Ramos (cell line): ENCODE measurements at regions not wholly inside any gene's neighbourhood (a gene's known extent, or its start where the extent isn't known, plus 50 kb on each side); places are given as distances from the start of the nearest gene placed in this dataset.

Experiments used
- in situ Hi-C: fragments of 300-500 bp; cut with MboI; formaldehyde crosslinking; loops from one replicate; pipeline ENCODE4 v1.14.3; 2022; ENCODE audit warnings: low sequenced_read_pairs; ENCODE audit not compliant: unreplicated experiment

DNA sequence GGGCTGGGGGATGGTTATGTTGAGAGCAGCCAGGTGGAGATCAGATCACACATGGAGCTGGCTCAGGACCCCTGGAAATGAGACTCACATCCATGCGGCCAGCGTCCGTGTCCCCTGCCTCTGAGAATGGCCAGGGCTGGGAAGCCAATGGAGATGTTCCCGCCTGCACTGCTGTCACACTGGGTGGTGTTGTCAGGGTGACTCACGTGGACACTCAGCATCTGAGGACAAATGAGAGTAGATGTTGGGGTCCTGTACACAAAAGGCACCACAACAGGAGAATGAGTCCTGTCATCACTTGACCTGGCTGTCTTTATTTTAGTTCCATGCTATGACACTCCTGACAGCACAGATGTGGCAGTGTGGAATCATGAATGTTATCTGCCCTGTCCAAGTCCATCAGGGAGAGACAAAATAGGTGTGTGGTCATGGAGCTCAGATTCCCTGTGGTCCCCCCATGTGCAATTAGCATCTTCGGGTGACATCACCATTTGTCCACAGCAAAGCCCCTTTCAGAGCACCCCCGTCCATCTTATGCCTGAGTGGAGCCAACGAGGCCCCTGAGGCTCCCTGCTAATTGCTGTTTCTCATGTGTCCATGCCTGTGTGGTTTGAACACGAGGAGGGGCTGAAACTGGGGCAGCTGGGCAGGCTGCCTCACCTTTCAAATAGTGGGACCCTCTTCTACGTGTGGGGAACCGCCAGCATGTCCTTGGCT, 393.5 kb downstream of the AACS start:
- in situ Hi-C loops: no loop called here

GRCh38 chr12:125461831-125462230, 396.6 kb downstream of the AACS start:
- in situ Hi-C loops: no loop called here

- in situ Hi-C loops: no loop called here
Measured at GRCh38 chr12:125463386-125463785, 398.2 kb downstream of the AACS start.

DNA sequence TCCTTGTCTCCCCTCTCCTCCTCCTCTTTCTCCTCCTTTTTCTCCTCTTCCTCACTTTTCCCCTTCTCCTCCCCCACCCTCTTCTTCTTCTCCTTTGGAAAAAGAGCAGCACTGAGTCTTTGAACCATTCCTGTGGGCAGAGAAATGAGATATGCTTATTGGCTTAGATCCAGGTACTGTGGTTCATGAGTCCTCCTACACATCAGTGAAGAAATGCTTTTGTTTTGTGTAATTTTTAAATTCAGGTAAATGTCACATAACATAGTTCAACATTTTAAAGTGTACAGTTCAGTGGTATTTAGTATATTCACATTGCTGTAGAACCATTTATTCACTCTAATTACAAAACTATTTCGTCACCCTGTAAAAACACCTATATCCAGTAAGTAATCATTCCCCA, 402.1 kb downstream of the AACS start:
- in situ Hi-C loops: no loop called here

DNA sequence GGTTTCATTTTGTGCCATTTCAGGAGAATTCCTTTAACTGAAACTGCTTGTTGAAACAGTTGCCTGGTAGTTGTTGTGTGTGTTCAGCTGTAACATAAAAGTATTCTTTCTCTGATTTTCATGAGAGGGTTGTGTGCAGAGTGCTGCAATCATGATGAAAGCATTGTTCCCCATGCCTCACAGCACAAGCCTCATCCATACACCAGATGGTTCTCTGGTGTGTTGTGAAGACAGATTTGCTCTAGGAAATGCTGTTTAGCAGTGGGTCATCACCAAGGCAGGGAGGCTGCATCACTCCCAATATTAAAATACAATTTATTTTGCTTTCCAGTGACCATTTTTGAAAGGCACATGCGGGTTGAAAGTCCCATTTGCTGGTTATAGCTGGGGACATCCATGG, 404.4 kb downstream of the AACS start:
- in situ Hi-C loops: no loop called here

GRCh38 chr12:125470838-125471783, 405.9 kb downstream of the AACS start:
- in situ Hi-C loops: no loop called here

GRCh38 chr12:125473501-125473900, 408.3 kb downstream of the AACS start:
- in situ Hi-C loops: no loop called here

GRCh38 chr12:125487336-125487735, 422.1 kb downstream of the AACS start:
- in situ Hi-C loops: no loop called here

DNA sequence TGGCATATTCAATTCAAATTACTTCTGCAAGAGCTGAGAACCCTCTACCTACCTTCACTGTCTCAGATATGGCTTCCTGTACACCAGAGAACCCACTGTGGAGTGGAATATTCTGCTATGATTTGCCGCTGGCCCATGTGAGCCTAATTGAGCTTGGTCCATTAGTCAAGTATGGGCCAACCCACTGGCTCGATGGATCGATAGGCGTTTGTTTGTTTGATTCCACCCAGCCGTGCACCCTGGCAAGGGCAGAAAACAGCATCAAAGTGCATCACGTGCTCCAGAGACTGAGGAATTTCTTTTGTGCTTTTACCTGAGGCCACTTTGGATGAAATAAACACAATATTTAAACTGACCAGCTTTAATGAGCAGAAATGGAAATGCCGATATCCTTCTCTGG, 426.3 kb downstream of the AACS start:
- in situ Hi-C loops: no loop called here

- in situ Hi-C loops: no loop called here
Measured at GRCh38 chr12:125492354-125493270, 427.4 kb downstream of the AACS start.

DNA sequence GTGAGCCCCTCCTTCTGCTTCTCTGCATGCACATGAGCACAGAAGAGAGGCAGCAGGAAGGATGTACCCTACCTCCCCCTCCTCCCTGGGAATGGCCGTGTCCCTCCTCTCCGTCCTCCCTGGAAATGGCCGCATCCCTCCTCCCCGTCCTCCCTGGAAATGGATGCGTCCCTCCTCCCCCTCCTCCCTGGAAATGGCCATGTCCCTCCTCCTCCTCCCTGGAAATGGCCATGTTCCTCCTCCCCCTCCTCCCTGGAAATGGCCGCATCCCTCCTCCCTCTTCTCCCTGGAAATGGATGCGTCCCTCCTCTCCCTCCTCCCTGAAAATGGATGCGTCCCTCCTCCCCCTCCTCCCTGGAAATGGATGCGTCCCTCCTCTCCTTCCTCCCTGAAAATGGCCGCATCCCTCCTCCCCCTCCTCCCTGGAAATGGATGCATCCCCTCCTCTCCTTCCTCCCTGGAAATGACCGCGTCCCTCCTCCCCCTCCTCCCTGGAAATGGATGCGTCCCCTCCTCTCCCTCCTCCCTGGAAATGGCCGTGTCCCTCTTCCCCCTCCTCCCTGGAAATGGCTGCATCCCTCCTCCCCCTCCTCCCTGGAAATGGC, 428.6 kb downstream of the AACS start:
- in situ Hi-C loops: no loop called here

GRCh38 chr12:125503128-125503527, 437.9 kb downstream of the AACS start:
- in situ Hi-C loops: no loop called here

DNA sequence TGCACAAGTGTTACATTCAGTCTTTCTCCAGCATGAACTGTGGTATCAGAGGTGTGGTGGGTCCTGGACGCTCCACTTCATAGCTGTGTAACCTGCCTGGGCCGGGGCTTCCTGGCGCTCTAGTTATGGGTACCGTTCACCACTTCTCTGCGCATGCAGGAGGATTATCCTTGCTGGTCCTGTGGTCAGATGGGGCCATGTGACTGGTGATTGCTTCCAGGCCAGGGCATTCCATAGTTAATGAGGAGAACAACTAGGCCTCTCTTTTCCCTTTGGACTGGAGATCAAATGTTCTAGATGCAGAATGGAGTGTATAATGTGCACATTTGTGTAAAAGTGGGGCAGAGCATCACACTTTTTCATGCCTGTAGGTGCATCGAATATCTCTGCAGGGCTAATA, 444.0 kb downstream of the AACS start:
- in situ Hi-C loops: no loop called here

GRCh38 chr12:125512541-125513298, 447.5 kb downstream of the AACS start:
- in situ Hi-C loops: no loop called here

- in situ Hi-C loops: no loop called here
Measured at GRCh38 chr12:125515887-125516286, 450.7 kb downstream of the AACS start.

GRCh38 chr12:125518074-125518473, 452.8 kb downstream of the AACS start:
- in situ Hi-C loops: no loop called here

DNA sequence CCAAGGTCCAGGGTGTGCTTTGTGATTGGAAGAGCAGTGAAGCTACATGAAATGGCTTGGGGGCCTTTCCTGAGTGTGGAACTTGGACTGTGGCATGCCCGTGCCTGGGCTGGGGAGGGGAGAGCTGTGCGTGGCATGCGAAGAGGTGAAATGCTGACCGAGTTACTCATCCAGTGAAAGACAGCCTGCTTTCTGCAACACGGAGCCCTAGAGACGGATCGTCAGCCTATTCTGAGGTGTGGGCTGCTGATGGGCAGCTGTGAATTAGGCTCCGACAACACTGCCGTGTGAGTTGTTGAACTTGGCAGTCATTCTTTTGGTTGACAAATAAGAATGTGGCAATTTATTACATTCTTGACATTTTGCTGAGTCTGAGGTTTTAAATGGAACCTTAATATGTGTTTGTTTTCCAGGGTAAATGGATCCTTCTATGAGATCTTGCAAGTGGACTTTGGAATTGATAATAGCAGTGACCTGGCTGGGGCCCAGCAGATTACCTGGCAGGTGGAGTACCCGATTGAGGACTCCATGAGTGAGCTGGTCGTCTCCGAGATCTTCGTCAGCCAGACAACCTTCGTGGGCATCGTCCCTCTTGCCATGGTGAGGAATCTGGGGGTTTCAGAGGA, 453.9 kb downstream of the AACS start:
- in situ Hi-C loops: no loop called here

- in situ Hi-C loops: no loop called here
Measured at GRCh38 chr12:125525879-125526278, 460.6 kb downstream of the AACS start.

- in situ Hi-C loops: no loop called here
Measured at GRCh38 chr12:125528281-125528680, 463.0 kb downstream of the AACS start.
